Cardiac muscle cell (in vitro differentiated cells and primary cell): ENCODE measurements at regions not wholly inside any gene's neighbourhood (a gene's known extent, or its start where the extent isn't known, plus 50 kb on each side); places are given as distances from the start of the nearest gene placed in this dataset.

Experiments
- DNase-seq, 2 donors: peaks; one replicate each; pipeline versions ENCODE4 v3.0.0 to v3.0.0-alpha.2; 2010 to 2017; ENCODE audit warnings: low read depth in 1 of 2, low spot score in 1 of 2
- H3K27ac ChIP-seq: fragments of 200-600 bp; sonication (generic); 2 replicates; pipeline ENCODE4 v1.5.1; 2016
- H3K27me3 ChIP-seq: fragments of 200-600 bp; sonication (generic); 2 replicates; pipeline ENCODE4 v1.6.0; 2016; ENCODE audit warnings: control low read depth
- H3K36me3 ChIP-seq: fragments of 200-600 bp; sonication (generic); 2 replicates; pipeline ENCODE4 v1.5.1; 2016; ENCODE audit warnings: control low read depth
- H3K4me1 ChIP-seq: fragments of 200-600 bp; sonication (generic); 2 replicates; pipeline ENCODE4 v1.8.1; 2017; ENCODE audit warnings: low read depth, mild to moderate bottlenecking, mixed run types
- H3K4me3 ChIP-seq: fragments of 200-600 bp; sonication (generic); 2 replicates; pipeline ENCODE4 v1.5.1; 2016; ENCODE audit warnings: mild to moderate bottlenecking
- H3K9me3 ChIP-seq: fragments of 200-600 bp; sonication (generic); 2 replicates; pipeline ENCODE4 v1.5.1; 2017; ENCODE audit warnings: low read depth, mild to moderate bottlenecking, control low read depth
- CTCF ChIP-seq: IDR thresholded peaks from 2 replicates; pipeline ENCODE4 v1.5.1; 2012; ENCODE audit warnings: low read depth, mild to moderate bottlenecking, low read length

DNA sequence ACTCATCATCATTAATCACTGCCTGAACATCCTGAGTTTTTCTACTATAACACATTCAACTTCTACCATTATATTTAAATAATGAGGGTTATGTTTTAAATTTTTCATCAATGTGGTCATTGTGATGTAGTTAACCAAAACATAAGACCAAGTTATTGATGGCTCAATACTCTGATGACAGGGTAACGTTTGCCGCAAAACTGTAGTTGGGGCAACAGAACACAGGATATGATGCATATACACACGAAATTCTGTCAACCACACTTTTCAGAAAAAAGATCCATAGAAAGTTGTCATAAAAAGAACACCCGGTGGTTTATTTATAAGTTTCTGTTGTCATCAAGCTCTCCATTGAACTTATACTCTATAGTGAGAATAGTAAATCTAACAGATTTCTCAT, 121.7 kb upstream of the COL11A1 start:
- Histone ChIP-seq H3K4me1 (no peaks in the 10 kb centered on the region), H3K4me3 (no peak overlapping the region), H3K36me3 (no peaks in the 10 kb centered on the region), H3K9me3 (no peaks in the 10 kb centered on the region), H3K27me3 (no peaks in the 10 kb centered on the region), H3K27ac (no peak overlapping the region)
- TF ChIP-seq CTCF, result no peak
- DNase-seq, result no peak

DNA sequence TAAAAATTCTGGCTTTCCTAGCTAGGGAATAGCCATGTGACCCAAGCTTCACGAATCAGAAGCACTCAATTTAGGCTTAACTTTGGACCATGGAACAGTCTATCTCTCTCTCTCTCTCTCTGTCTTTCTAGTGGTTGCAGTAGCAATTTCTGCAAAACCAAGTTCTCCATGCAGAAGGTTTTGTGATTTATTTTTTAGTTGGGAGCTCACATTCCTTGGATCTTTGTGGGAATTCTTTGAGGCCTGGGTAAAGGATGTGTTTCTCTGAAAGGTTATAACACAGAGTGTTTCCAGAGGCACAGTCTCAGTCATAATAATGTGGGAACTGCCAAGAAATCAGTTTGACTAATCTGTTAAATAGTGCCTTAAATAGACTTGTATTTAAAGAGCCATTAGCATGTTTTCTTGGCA, 112.3 kb upstream of the COL11A1 start:
- Histone ChIP-seq H3K9me3 (no peaks in the 10 kb centered on the region), H3K4me1 (no peaks in the 10 kb centered on the region), H3K27me3 (no peaks in the 10 kb centered on the region), H3K36me3 (no peaks in the 10 kb centered on the region), H3K27ac (no peak overlapping the region), H3K4me3 (no peak overlapping the region)
- no peak for TF ChIP-seq CTCF
- DNase-seq, result peak in 1 of 2 donors; percentile 1

DNA sequence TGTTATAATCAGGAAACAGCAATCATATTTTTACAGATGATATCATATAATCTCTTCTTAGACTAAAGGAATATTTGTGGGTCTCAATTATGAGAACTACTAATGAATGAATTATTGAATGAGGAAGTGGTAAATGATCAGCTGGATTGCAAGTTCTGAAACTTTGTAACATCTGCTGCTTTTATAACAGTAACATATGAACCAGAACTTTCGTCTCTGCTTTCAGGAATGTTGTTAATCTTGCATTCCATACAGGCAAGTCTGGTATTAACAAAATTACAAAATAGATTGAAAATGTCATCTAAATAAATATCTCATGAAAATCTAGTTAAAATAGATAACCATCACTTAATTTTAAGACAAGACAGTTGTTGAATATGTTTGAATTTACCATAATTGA, 110.5 kb upstream of the COL11A1 start:
- Histone ChIP-seq H3K27me3 (no peaks in the 10 kb centered on the region), H3K27ac (no peak overlapping the region), H3K36me3 (no peaks in the 10 kb centered on the region), H3K9me3 (no peaks in the 10 kb centered on the region), H3K4me1 (no peaks in the 10 kb centered on the region), H3K4me3 (no peak overlapping the region)
- TF ChIP-seq CTCF, result no peak
- no peak for DNase-seq

DNA sequence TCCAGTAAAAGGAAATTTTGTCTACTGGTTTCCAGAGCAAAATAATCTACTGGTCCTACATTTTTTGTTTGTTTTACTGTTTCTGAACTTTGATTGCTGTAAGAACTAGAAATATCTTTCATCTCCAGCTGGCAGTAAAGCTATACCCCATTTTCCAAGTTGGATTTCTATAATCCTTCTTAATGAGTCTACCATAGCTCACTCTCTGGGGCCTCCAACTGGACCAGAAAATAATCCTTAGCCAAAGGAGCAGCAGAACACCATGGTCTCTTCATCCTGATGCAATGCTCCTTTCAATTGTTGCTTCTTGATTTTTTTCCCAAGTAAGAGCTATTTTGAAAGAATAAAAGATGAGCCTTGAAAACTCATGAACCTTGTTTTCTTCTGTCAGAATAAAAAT, 110.0 kb upstream of the COL11A1 start:
- no peak overlapping the region for H3K4me3 ChIP-seq
- DNase-seq, result no peak
- no peaks in the 10 kb centered on the region for H3K36me3 ChIP-seq
- no peaks in the 10 kb centered on the region for H3K27me3 ChIP-seq
- no peaks in the 10 kb centered on the region for H3K9me3 ChIP-seq
- TF ChIP-seq CTCF, result no peak
- no peak overlapping the region for H3K27ac ChIP-seq
- H3K4me1 ChIP-seq, result no peaks in the 10 kb centered on the region

GRCh38 chr1:103211073-103211472, 102.8 kb upstream of the COL11A1 start:
- no peak overlapping the region for H3K27ac ChIP-seq
- TF ChIP-seq CTCF, result no peak
- no peaks in the 10 kb centered on the region for H3K9me3 ChIP-seq
- no peak for DNase-seq
- no peaks in the 10 kb centered on the region for H3K27me3 ChIP-seq
- no peaks in the 10 kb centered on the region for H3K4me1 ChIP-seq
- H3K36me3 ChIP-seq, result no peaks in the 10 kb centered on the region
- H3K4me3 ChIP-seq, result no peak overlapping the region

DNA sequence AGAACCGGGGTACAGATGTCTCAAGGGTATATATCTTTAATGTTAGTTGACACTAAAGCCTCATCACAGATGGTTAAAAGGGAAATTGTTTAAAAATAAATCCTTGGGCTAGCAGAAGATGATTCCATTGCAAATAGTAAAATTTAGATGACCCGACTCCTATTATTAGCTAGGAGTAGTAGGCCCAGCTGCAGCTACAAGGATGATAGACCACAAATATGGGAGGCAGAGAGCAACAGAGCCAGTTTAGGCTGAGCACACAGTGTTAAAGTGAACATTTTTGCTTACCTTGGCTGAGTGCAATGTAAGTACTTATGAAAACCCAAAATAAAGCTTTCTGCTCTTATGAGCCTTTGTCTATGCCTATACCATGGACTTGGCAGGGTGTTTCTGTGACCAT, 100.5 kb upstream of the COL11A1 start:
- Histone ChIP-seq H3K36me3 (no peaks in the 10 kb centered on the region), H3K4me1 (no peaks in the 10 kb centered on the region), H3K27me3 (no peaks in the 10 kb centered on the region), H3K27ac (no peak overlapping the region), H3K4me3 (no peak overlapping the region), H3K9me3 (no peaks in the 10 kb centered on the region)
- no peak for TF ChIP-seq CTCF
- no peak for DNase-seq
